CD14-positive monocyte (primary cell): ENCODE measurements at regions not wholly inside any gene's neighbourhood (a gene's known extent, or its start where the extent isn't known, plus 50 kb on each side); places are given as distances from the start of the nearest gene placed in this dataset.

ENCODE experiments used
- DNase-seq, 3 donors: peaks; one replicate each; pipeline ENCODE4 v3.0.0-alpha.2; 2011 to 2022
- H2AFZ ChIP-seq: 2 replicates; pipeline ENCODE4 v1.6.0; 2012; ENCODE audit warnings: mild to moderate bottlenecking, low read depth, low read length, inconsistent platforms; ENCODE audit not compliant: insufficient read depth, poor library complexity, severe bottlenecking
- H3K27ac ChIP-seq, 2 donors: 1 replicate in 1 of 2; 2 replicates in 1 of 2; pipeline ENCODE4 v1.5.1; 2012 to 2013; ENCODE audit warnings: low read length in 2 of 2, control low read depth in 1 of 2, inconsistent platforms in 1 of 2, low read depth in 1 of 2, mild to moderate bottlenecking in 1 of 2
- H3K27me3 ChIP-seq, 2 donors: one replicate each; pipeline versions ENCODE4 v1.6.0 to v1.6.1; 2011 to 2013; ENCODE audit warnings: low read length in 2 of 2; ENCODE audit not compliant: control insufficient read depth in 2 of 2, insufficient read depth in 2 of 2
- H3K36me3 ChIP-seq, 2 donors: replicated peaks in 1 of 2; 1 replicate in 1 of 2; 2 replicates in 1 of 2; pipeline versions ENCODE4 v1.5.1 to v1.6.1; 2012 to 2013; ENCODE audit warnings: low read length in 2 of 2, control low read depth in 1 of 2, inconsistent platforms in 1 of 2, mild to moderate bottlenecking in 1 of 2; ENCODE audit not compliant: insufficient read depth in 2 of 2, control insufficient read depth in 1 of 2
- H3K4me1 ChIP-seq, 2 donors: 1 replicate in 1 of 2; 2 replicates in 1 of 2; pipeline versions ENCODE4 v1.5.1 to v1.6.1; 2012 to 2013; ENCODE audit warnings: low read length in 2 of 2, control low read depth in 1 of 2, inconsistent platforms in 1 of 2, mild to moderate bottlenecking in 1 of 2, moderate library complexity in 1 of 2; ENCODE audit not compliant: insufficient read depth in 2 of 2, control insufficient read depth in 1 of 2
- H3K4me2 ChIP-seq: replicated peaks from 2 replicates; pipeline ENCODE3; 2012; ENCODE audit warnings: low read length, moderate library complexity, mild to moderate bottlenecking; ENCODE audit not compliant: poor library complexity, severe bottlenecking; ENCODE audit errors: extremely low read depth
- H3K4me3 ChIP-seq, 3 experiments: fragments of 200-600 bp in 1 of 3; sonication (generic) in 1 of 3; replicated peaks in 1 of 3; 1 replicate in 2 of 3; 2 replicates in 1 of 3; pipeline ENCODE4 v1.5.1; 2011 to 2013; ENCODE audit warnings: low read length in 3 of 3, mild to moderate bottlenecking in 3 of 3, control low read depth in 2 of 3, low read depth in 2 of 3, inconsistent platforms in 1 of 3, moderate library complexity in 1 of 3
- H3K79me2 ChIP-seq: 2 replicates; pipeline ENCODE4 v1.6.0; 2012; ENCODE audit warnings: mild to moderate bottlenecking, control low read depth, inconsistent platforms, low read length, moderate library complexity; ENCODE audit not compliant: insufficient read depth
- H3K9ac ChIP-seq: 2 replicates; pipeline ENCODE4 v1.6.0; 2017; ENCODE audit warnings: low read length, mild to moderate bottlenecking; ENCODE audit not compliant: insufficient read depth, poor library complexity, severe bottlenecking
- H3K9me3 ChIP-seq, 2 donors: replicated peaks in 1 of 2; 1 replicate in 1 of 2; 2 replicates in 1 of 2; pipeline versions ENCODE4 v1.5.1 to v1.6.1; 2012 to 2013; ENCODE audit warnings: low read length in 2 of 2, control low read depth in 1 of 2; ENCODE audit not compliant: control insufficient read depth in 1 of 2, insufficient read depth in 1 of 2
- H4K20me1 ChIP-seq: 2 replicates; pipeline ENCODE4 v1.6.0; 2012; ENCODE audit warnings: mild to moderate bottlenecking, low read length, control low read depth, moderate library complexity; ENCODE audit not compliant: insufficient read depth
- H3K27ac Mint-ChIP-seq, 7 donors: one replicate each; pipeline ENCODE4 v1.8.0; 2020; ENCODE audit warnings: mild to moderate bottlenecking in 7 of 7, mixed read lengths in 7 of 7, moderate library complexity in 6 of 7, inconsistent platforms in 2 of 7
- H3K27me3 Mint-ChIP-seq, 3 donors: one replicate each; pipeline ENCODE4 v1.8.0; 2021 to 2022; ENCODE audit warnings: low read depth in 3 of 3, mild to moderate bottlenecking in 3 of 3, mixed read lengths in 3 of 3, moderate library complexity in 3 of 3, inconsistent platforms in 1 of 3
- H3K36me3 Mint-ChIP-seq, 2 donors: one replicate each; pipeline ENCODE4 v1.8.0; 2020; ENCODE audit warnings: mixed read lengths in 2 of 2, inconsistent platforms in 1 of 2, mild to moderate bottlenecking in 1 of 2
- H3K4me1 Mint-ChIP-seq: one replicate; pipeline ENCODE4 v1.8.0; 2020; ENCODE audit warnings: mild to moderate bottlenecking, mixed read lengths
- H3K4me3 Mint-ChIP-seq, 2 donors: one replicate each; pipeline ENCODE4 v1.8.0; 2020; ENCODE audit warnings: mild to moderate bottlenecking in 2 of 2, mixed read lengths in 2 of 2, moderate library complexity in 1 of 2
- H3K9me3 Mint-ChIP-seq, 7 donors: one replicate each; pipeline ENCODE4 v1.8.0; 2020 to 2022; ENCODE audit warnings: mixed read lengths in 7 of 7, mild to moderate bottlenecking in 6 of 7, moderate library complexity in 6 of 7, inconsistent platforms in 2 of 7
- WGBS: methylation state at CpG from one replicate; pipeline ENCODE4 v1.1.5; 2013; ENCODE audit warnings: missing lambda C conversion rate; ENCODE audit not compliant: insufficient coverage; 5-methylcytosine and 5-hydroxymethylcytosine counted together
- intact Hi-C, 2 donors: fragments of 100-400 bp; cut with micrococcal nuclease; formaldehyde crosslinking; loops; one replicate each; pipeline versions ENCODE4 v1.15.0 to v1.15.1; 2023
- TF ChIP-seq, protein P1 (sequence below): fragments of 200-600 bp; IDR thresholded peaks from one replicate; pipeline ENCODE4 v1.8.0; 2022; ENCODE audit warnings: antibody characterized with exemption, mild to moderate bottlenecking

GRCh38 chr9:124101215-124101968, 89.8 kb downstream of the LHX2 start:
- Histone ChIP-seq H3K4me1 (no peaks in the 10 kb centered on the region), H3K4me2 (no peak overlapping the region), H3K27ac (no peak overlapping the region), H2AFZ (no peak overlapping the region), H3K9ac (no peak overlapping the region), H3K36me3 (no peaks in the 10 kb centered on the region), H4K20me1 (no peaks in the 10 kb centered on the region), H3K9me3 (no peaks in the 10 kb centered on the region), H3K27me3 (peaks cover 0 to 3% of the 10 kb centered on the region in 2 donors), H3K4me3 (no peak overlapping the region), H3K79me2 (no peaks in the 10 kb centered on the region)
- peaks cover 13% of the 10 kb centered on the region for H3K4me1 Mint-ChIP-seq
- intact Hi-C loops: no loop called here
- H3K9me3 Mint-ChIP-seq: peaks cover 0 to 3% (median 0%) of the 10 kb centered on the region in 7 donors
- DNase-seq: no peak
- 73% methylated on average over 5 of the region's 6 CpGs for WGBS
- H3K27ac Mint-ChIP-seq: no peak overlapping the region
- H3K36me3 Mint-ChIP-seq: no peaks in the 10 kb centered on the region
- peaks cover 23 to 55% (median 31%) of the 10 kb centered on the region in 3 donors for H3K27me3 Mint-ChIP-seq
- TF ChIP-seq, protein P1, sequence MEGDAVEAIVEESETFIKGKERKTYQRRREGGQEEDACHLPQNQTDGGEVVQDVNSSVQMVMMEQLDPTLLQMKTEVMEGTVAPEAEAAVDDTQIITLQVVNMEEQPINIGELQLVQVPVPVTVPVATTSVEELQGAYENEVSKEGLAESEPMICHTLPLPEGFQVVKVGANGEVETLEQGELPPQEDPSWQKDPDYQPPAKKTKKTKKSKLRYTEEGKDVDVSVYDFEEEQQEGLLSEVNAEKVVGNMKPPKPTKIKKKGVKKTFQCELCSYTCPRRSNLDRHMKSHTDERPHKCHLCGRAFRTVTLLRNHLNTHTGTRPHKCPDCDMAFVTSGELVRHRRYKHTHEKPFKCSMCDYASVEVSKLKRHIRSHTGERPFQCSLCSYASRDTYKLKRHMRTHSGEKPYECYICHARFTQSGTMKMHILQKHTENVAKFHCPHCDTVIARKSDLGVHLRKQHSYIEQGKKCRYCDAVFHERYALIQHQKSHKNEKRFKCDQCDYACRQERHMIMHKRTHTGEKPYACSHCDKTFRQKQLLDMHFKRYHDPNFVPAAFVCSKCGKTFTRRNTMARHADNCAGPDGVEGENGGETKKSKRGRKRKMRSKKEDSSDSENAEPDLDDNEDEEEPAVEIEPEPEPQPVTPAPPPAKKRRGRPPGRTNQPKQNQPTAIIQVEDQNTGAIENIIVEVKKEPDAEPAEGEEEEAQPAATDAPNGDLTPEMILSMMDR: no peak
- H3K4me3 Mint-ChIP-seq: no peak overlapping the region

GRCh38 chr9:124101969-124102345, 90.4 kb downstream of the LHX2 start:
- Mint-ChIP-seq H3K4me1 (peaks cover 13% of the 10 kb centered on the region), H3K36me3 (no peaks in the 10 kb centered on the region), H3K4me3 (no peak overlapping the region), H3K27ac (no peak overlapping the region), H3K27me3 (peaks cover 22 to 56% (median 30%) of the 10 kb centered on the region in 3 donors), H3K9me3 (peaks cover 0 to 3% (median 0%) of the 10 kb centered on the region in 7 donors)
- Histone ChIP-seq H3K9ac (no peak overlapping the region), H4K20me1 (no peaks in the 10 kb centered on the region), H2AFZ (no peak overlapping the region), H3K4me1 (no peaks in the 10 kb centered on the region), H3K9me3 (no peaks in the 10 kb centered on the region), H3K36me3 (no peaks in the 10 kb centered on the region), H3K27ac (no peak overlapping the region), H3K4me2 (no peak overlapping the region), H3K27me3 (peaks cover 0 to 3% of the 10 kb centered on the region in 2 donors), H3K4me3 (no peak overlapping the region), H3K79me2 (no peaks in the 10 kb centered on the region)
- DNase-seq: no peak
- intact Hi-C loops: no loop called here
- 71% methylated on average over 2 of the region's 7 CpGs for WGBS
- TF ChIP-seq, protein P1: no peak
